ENCODE measurements at regions not wholly inside any gene's neighbourhood (a gene's known extent, or its start where the extent isn't known, plus 50 kb on each side); places are given as distances from the start of the nearest gene placed in this dataset.
"Not testable (repeated sequence)": the region's sequence is repeated elsewhere in the genome, so short reads cannot be mapped to it uniquely, and the experiment has no call there.

- no peak for DNase-seq
Observed at GRCh38 chr2:118604811-118605210, 242.6 kb downstream of the EN1 start.

GRCh38 chr2:118604371-118604770 lies 243.1 kb downstream of the EN1 start:
- DNase-seq, result no peak

GRCh38 chr2:118599141-118599540 lies 248.3 kb downstream of the EN1 start:
- no peak for DNase-seq

- DNase-seq, result no peak
Observed at GRCh38 chr2:118596620-118597019, 250.8 kb downstream of the EN1 start.

GRCh38 chr2:118593257-118593656 lies 254.2 kb downstream of the EN1 start:
- no peak for DNase-seq

GRCh38 chr2:118591223-118591622 lies 256.2 kb downstream of the EN1 start:
- no peak for DNase-seq

GRCh38 chr2:118589721-118590120 lies 257.7 kb downstream of the EN1 start:
- DNase-seq, result no peak

- no peak for DNase-seq
Observed at GRCh38 chr2:118588850-118589249, 258.6 kb downstream of the EN1 start.

- no peak for DNase-seq
Observed at GRCh38 chr2:118586312-118586711, 261.1 kb downstream of the EN1 start.

GRCh38 chr2:118584877-118585276 lies 262.6 kb downstream of the EN1 start:
- DNase-seq, result no peak

GRCh38 chr2:118584062-118584749 lies 263.2 kb downstream of the EN1 start:
- DNase-seq, result no peak

- no peak for DNase-seq
Observed at GRCh38 chr2:118582058-118582457, 265.4 kb downstream of the EN1 start.

GRCh38 chr2:118580651-118581050 lies 266.8 kb downstream of the EN1 start:
- no peak for DNase-seq

GRCh38 chr2:118580107-118580506 lies 267.3 kb downstream of the EN1 start:
- DNase-seq, result no peak

GRCh38 chr2:118577202-118577601 lies 270.2 kb downstream of the EN1 start:
- DNase-seq, result no peak

- no peak for DNase-seq
Observed at GRCh38 chr2:118576109-118576855, 271.2 kb downstream of the EN1 start.

GRCh38 chr2:118572380-118572779 lies 275.1 kb downstream of the EN1 start:
- not testable (repeated sequence) for DNase-seq

- DNase-seq, result no peak
Observed at GRCh38 chr2:118569876-118570535, 277.4 kb downstream of the EN1 start.

- no peak for DNase-seq
Observed at GRCh38 chr2:118568700-118569099, 278.7 kb downstream of the EN1 start.

- no peak for DNase-seq
Observed at GRCh38 chr2:118565786-118566540, 281.5 kb downstream of the EN1 start.

- no peak for DNase-seq
Observed at GRCh38 chr2:118565301-118565700, 282.1 kb downstream of the EN1 start.

- DNase-seq, result no peak
Observed at GRCh38 chr2:118562144-118562543, 285.3 kb downstream of the EN1 start.

- no peak for DNase-seq
Observed at GRCh38 chr2:118558846-118559245, 288.6 kb downstream of the EN1 start.

Data from CD4-positive, alpha-beta T cell treated with Interferon alpha-2 for 1 hour (primary cell).